Right lung (tissue), 2 donors: ENCODE measurements at regions not wholly inside any gene's neighbourhood (a gene's known extent, or its start where the extent isn't known, plus 50 kb on each side); places are given as distances from the start of the nearest gene placed in this dataset.
"Not testable (repeated sequence)": the region's sequence is repeated elsewhere in the genome, so short reads cannot be mapped to it uniquely, and the experiment has no call there.

Experiments
- DNase-seq, 2 donors: peaks; one replicate each; pipeline ENCODE4 v3.0.0-alpha.2; 2013

- DNase-seq, result not testable (repeated sequence)
Measured at GRCh38 chr13:57909833-57910232, 278.3 kb downstream of the PCDH17 start.

- no peak for DNase-seq
Measured at GRCh38 chr13:57918086-57918485, 286.5 kb downstream of the PCDH17 start.

- no peak for DNase-seq
Measured at GRCh38 chr13:57918913-57919312, 287.4 kb downstream of the PCDH17 start.

DNA sequence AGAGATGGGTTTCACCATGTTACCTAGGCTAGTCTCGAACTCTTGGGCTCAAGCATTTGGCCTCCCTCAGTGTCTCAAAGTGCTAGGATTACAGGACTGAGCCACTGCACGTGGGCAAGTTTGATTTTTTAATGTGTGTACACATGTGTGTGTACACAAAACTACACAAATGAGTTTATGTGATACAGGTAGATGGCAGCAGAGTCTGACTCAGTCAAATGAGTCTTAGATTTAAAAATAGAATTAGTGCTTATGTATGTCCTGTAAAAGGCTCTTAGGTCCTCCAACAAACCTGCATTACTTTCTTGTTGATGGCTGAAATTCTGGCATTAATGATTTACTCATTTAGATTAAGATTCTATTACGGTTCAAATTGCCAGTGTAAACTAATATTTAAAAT is 293.7 kb downstream of the PCDH17 start:
- peak in 1 of 2 donors; percentile 1 for DNase-seq

GRCh38 chr13:57925751-57926150 is 294.2 kb downstream of the PCDH17 start:
- DNase-seq, result no peak

GRCh38 chr13:57932061-57932460 is 300.5 kb downstream of the PCDH17 start:
- no peak for DNase-seq

DNA sequence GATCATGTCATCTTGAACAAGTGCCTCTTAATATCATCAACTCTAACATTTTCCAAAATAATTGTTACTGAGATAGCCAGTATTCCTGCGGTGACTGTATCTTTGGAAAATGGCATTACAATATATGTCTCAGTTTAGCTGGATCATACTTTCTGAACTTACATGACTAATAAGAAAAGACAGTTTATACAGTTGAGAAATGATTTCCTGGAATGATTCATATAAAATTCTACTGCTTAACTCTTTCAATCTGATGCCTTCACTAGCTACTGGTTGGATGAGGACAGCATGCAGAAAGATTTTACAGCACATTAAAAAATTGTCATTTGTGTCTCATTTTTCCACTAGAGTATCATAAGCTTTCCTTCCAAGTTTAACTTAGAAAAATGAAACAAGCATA is 302.1 kb downstream of the PCDH17 start:
- DNase-seq, result no peak

DNA sequence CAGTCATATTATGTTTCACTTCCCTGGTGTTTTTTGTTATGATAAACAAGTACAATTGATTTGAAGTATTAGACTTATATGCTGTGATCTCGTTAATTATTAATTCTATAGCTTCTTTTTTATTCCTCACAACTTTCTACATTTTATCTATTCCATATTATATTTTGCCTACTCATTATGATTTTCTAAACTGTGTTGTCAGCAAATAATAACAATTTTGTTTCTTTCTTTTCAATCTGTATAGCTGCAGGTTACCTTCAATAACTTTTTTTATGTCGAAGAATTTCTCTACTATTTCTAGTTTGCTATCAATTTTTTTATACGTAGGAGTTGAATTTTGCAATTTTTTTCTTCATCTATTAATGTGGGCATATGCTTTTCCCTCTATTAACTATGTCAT is 304.4 kb downstream of the PCDH17 start:
- DNase-seq, result no peak

GRCh38 chr13:57946361-57946760 is 314.8 kb downstream of the PCDH17 start:
- no peak for DNase-seq

DNA sequence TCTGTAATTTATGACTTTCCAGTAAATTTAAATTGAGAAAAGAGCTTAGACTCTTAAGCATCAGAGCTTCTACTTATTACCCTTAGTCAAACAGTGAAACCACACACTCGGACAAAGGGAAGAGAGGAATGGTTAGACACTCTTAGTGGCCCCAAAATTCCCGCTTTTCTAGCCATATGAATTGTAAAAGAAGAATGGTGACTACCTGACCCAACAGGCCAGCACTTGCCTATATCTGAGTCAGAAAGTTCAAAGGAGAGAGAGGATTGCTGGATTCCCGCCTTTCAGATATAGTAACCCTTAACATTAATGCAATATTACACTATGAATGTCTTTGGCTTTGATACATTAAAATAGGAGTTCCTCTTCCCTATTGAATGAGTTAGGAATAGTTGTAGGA is 317.3 kb downstream of the PCDH17 start:
- DNase-seq, result no peak

DNA sequence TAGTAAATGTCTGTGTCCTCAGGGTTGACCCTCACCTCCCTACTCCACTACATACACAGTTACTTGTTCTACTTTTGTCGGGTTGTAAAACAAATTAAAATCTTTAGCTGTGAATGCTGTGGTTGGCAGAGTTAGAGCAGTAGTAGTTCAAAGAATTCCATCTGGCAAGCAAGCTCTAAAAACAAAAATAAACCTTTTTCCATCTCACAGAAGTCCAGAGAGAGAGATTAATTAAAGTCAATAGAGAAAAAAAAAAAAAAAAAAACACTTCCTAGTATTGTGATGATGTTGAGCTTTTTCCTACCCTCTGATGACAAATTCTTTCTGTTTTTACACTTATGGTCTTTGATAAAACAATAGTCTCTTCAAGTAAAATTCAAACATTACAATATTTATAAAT is 338.4 kb downstream of the PCDH17 start:
- DNase-seq, result no peak

DNA sequence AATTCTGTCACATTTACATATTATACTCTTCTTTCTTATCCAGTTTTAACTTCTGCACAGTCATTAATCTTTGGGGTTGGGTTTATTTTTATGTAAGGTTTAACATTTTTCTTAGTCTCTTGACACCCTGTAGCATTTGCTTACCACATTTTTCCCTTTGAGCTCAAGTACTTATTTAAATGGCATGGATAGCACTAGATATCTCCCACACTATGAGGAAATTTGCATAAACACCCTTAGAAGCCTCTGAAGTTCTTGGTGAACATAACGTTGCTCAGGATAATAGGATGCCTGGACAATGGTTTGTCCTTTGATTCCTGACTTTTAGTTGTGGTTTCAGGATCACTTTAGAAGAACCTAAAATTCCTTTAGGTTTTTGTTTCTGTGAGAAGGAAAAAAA is 338.9 kb downstream of the PCDH17 start:
- no peak for DNase-seq

GRCh38 chr13:57982782-57983181 is 351.2 kb downstream of the PCDH17 start:
- DNase-seq, result no peak

GRCh38 chr13:57988276-57988675 is 356.7 kb downstream of the PCDH17 start:
- DNase-seq, result no peak

GRCh38 chr13:57991041-57991440 is 359.5 kb downstream of the PCDH17 start:
- DNase-seq, result no peak

DNA sequence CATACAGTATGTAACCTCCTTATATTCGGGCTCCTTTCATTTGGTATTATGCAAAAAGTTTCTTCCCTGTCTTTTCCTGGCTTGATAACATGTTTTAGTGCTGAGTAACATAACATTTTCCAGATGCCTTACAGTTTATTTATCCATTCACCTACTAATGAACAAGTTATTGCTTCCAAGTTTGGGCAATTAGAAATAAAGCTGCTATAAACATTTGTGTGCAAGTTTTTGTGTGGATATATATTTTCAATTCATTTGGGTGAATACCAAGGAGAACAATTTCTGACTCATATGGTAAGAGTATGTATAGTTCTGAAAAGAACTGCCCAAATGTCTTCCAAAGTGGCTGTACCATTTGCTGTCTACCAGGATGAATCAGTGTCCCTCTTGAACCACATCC is 360.9 kb downstream of the PCDH17 start:
- no peak for DNase-seq

DNA sequence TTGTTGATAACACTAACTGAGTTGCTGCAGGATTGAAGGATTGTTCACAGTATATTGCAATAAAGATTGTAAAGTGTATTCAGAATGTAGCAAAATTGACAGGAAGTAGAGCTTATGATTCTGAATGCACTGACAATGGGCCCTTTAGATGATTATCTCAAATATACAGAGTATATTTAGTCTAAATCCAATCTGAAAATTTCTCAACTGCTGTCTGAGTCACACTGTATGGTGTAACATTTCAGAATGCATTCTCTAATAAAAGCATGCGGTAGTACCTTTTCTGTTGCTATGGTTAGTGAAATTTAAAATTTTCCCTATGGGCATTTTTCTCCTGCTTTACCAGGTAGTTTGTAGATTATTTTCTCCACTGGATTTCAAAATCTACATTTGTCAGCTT is 365.2 kb downstream of the PCDH17 start:
- no peak for DNase-seq

DNA sequence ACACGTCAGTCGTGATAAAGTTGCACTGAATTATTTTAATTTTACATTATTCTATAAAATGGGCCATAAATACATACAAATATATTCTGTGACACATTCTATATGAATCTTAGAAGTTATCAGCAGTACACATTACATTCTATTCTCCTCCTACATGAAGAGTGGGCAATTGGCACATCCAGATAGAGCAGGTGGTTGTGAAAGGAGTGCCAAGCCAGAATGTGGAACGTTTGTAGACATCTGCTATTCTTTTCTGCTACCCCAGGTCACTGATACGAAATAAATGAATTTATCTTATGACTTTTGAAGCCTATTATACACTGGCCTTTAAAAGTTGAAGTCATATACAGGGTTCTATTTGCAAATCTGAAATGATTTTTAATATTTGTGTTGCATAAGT is 373.2 kb downstream of the PCDH17 start:
- DNase-seq, result no peak

DNA sequence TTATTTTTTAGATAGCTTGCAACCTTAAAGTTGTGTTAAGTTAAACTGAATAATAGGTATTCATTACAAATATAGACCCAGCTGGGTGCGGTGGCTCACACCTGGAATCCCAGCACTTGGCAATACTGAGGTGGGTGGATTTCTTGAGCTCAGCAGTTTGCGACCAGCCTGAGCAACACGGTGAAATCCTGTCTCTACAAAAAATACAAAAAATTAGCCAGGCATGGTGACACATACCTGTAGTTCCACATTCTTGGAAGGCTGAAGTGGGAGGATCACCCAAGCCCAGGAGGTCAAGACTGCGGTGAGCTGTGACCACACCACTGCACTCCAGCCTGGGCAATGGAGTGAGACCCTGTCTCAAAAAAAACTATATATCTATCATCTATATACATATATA is 386.5 kb downstream of the PCDH17 start:
- DNase-seq, result no peak

GRCh38 chr13:58018865-58019264 is 387.3 kb downstream of the PCDH17 start:
- no peak for DNase-seq

DNA sequence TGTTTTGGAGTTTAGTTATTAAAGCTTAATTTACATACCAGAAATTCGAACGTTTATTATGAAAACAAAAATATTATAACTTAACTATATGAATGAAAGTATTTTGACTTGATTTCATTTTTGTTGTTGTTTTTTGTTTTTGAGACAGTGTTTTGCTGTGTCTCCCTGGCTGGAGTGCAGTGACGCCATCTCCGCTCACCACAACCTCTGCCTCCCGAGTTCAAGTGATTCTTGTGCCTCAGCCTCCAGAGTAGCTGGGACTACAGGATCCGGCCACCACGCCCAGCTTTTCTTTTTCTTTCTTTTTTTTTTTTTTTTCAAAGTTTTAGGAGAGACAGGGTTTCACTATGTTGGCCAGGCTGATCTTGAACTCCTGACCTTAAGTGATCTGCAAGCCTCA is 392.6 kb downstream of the PCDH17 start:
- DNase-seq, result no peak

GRCh38 chr13:58025821-58026220 is 394.3 kb downstream of the PCDH17 start:
- DNase-seq, result no peak

DNA sequence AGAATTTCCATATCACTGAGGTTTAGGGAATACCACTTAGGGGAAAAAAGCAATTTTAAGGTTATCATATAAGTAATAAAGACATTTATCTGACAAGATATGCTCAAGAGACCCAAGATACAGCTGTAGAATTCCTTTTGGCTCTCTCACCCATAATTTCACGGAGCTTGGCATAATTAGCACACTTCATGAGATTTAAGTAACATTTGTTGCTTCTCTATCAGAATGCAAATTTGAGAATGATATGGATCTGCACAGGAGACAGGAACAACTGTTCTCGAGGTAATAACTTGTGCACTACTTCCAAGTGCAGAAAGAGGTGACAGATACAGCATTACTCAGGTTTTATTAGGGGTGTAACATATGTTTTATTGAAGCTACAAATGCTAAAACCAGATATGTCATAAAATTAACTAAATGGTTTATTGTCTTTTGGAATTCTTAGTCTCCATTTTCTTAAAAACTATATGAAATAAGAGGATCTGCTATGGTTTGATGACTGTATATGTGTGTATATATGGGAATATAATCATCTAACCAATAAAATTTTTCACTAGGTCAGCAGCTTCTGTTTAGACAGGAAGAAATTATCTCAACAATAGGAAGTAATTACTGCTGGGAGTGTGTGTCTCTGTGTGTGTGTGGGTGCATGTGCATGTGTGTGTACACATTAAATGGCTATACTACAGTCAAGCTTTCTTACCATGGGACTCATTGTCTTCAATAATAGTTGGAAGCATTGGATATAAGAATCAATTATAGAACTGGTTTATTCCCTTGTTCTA is 401.3 kb downstream of the PCDH17 start:
- DNase-seq, result no peak

- DNase-seq, result no peak
Measured at GRCh38 chr13:58043971-58044370, 412.4 kb downstream of the PCDH17 start.
